Epithelial cell of proximal tubule (primary cell): ENCODE measurements at regions not wholly inside any gene's neighbourhood (a gene's known extent, or its start where the extent isn't known, plus 50 kb on each side); places are given as distances from the start of the nearest gene placed in this dataset.

ENCODE experiments used
- DNase-seq: peaks from one replicate; pipeline ENCODE4 v3.0.0-alpha.2; 2011; ENCODE audit warnings: low read depth
- H3K4me3 ChIP-seq: 2 replicates; pipeline ENCODE4 v1.5.1; 2011; ENCODE audit warnings: low read depth, mild to moderate bottlenecking, low read length
- TF ChIP-seq, protein P1 (sequence below): conservative IDR thresholded peaks from 2 replicates; pipeline ENCODE4 v1.5.1; 2012; ENCODE audit warnings: low read depth, mild to moderate bottlenecking, low read length

DNA sequence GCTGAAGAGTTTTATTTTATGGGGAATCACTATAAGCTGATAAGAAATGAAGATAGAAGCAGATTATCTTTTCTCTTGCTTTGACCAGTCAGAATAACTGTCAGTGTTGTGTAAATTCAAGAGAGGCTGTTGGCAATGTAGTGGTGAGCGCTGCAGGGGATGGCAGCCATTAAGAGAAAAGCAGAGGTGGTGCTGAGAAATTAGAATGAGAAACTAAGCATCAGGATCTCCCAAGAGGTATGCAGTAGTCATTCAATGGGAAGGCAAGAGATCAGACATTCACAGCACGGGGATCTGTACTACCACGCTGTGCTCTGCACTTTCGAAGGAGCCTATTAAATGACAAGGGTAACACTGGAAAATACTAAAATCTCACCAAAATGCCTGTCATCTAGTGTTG, 768.5 kb upstream of the ACO1 start:
- TF ChIP-seq, protein P1, sequence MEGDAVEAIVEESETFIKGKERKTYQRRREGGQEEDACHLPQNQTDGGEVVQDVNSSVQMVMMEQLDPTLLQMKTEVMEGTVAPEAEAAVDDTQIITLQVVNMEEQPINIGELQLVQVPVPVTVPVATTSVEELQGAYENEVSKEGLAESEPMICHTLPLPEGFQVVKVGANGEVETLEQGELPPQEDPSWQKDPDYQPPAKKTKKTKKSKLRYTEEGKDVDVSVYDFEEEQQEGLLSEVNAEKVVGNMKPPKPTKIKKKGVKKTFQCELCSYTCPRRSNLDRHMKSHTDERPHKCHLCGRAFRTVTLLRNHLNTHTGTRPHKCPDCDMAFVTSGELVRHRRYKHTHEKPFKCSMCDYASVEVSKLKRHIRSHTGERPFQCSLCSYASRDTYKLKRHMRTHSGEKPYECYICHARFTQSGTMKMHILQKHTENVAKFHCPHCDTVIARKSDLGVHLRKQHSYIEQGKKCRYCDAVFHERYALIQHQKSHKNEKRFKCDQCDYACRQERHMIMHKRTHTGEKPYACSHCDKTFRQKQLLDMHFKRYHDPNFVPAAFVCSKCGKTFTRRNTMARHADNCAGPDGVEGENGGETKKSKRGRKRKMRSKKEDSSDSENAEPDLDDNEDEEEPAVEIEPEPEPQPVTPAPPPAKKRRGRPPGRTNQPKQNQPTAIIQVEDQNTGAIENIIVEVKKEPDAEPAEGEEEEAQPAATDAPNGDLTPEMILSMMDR: no peak
- DNase-seq: no peak
- no peak overlapping the region for H3K4me3 ChIP-seq

DNA sequence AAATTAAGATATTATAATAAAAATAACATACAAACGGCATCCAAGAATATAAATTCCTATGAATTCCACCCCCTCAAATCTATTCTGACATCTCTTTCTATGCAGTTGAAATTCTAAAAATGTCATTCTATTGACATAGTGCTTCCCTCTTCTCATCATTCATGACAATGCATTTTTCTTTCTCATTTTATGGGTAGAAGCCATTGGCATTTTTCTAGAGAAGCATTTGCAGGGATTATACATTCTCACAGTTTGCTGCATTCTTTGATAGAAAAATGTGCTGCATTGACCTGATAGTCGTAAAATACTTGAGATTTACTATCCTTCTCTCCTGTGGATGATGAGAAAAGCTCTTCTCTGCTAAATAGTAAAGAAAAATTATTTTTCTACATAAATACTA, 760.9 kb upstream of the ACO1 start:
- TF ChIP-seq, protein P1: no peak
- DNase-seq: no peak
- H3K4me3 ChIP-seq: no peak overlapping the region

DNA sequence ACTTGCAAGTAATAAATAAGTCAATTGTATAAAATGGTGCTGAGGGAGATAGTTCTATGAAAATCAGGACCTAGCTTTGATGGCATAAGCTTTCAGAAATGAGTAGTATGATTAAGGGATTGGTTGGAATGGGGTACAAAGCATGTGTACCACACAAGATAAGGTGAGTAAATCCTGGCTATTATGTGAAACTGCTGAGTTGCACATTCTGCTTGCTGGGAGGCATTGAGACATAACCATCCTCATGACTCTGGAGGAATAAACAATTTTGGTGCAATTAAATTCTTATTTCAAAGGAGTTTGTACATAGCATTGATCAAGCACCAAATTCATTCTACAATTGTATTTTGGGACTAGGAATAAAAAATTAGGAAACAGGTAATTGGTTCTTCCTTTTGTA, 755.2 kb upstream of the ACO1 start:
- TF ChIP-seq, protein P1: no peak
- DNase-seq: peak; percentile 15
- H3K4me3 ChIP-seq: no peak overlapping the region

DNA sequence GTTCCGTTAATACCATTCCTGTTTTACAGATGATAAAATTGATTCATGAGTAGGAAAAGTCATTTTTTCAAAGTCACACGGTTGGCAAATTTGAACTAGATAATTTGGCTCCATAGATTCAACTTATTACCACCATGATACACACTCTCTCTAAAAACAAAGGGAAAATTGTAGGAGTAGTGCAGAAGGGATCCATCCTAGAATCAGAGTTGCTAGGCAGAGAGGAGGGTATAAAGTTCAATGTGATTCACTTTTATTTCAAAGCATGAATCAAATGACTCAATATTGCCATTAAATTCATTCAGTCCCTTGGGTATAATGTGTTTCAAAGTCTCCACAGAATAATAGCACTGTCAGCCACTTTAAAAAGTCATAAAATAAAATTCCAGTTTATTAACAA, 747.2 kb upstream of the ACO1 start:
- no peak for DNase-seq
- TF ChIP-seq, protein P1: no peak
- no peak overlapping the region for H3K4me3 ChIP-seq

DNA sequence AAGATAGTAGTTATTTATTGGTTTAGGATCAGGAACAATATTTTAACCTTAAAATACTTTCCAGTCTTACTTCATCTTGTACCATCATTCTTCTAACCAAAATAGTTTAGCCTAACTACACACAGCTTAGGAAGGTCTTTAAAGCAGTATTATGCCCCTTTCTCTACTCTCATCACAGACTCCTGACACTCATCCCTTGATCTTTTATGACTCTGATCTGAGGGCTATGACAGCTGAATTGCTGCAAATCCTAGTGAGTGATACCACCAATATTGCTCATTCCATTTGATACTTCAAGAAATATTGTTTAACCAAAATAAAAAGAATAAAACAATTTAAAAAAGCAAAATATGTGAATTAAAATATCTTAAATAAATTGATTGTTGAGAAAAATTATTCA, 746.6 kb upstream of the ACO1 start:
- H3K4me3 ChIP-seq: no peak overlapping the region
- no peak for DNase-seq
- TF ChIP-seq, protein P1: no peak

DNA sequence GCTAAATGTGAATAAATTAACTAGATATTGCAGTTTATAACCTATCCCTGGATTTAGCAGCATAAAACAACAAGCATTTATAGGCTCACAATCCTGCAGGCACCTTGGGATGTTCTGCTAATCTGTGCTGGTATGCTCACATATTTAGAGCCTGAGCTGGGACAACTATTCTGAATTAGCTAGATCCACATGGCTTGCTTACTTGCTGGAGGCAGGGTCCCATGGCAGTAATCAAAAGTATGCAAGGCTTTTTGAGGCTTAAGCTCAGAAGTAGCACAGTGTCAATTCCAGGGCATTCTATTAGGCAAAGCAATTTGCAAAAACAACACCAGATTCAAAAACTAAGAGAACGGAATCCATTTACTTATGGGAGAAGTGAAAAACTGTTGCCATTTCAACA, 745.0 kb upstream of the ACO1 start:
- no peak overlapping the region for H3K4me3 ChIP-seq
- no peak for DNase-seq
- TF ChIP-seq, protein P1: no peak

DNA sequence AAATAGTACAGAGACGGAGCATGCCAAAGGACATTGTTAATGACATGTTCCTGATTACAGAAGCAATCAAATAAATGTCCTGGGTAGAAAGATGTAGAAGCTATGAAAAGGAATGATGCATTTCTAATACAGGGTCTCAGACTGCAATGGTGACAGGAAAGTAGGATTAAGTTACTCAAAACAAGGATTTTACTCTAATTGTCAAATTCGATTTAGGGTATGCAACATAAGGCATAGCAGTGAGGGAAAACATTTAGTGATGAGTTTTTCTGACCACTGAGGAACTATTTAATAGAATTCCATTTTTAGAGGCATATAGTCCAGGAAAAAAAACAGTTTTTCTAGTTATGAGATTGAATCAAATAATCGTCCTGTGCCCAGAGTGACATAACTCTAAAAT, 715.1 kb upstream of the ACO1 start:
- TF ChIP-seq, protein P1: no peak
- H3K4me3 ChIP-seq: no peak overlapping the region
- no peak for DNase-seq
